GM23248 (cell line): ENCODE measurements at regions not wholly inside any gene's neighbourhood (a gene's known extent, or its start where the extent isn't known, plus 50 kb on each side); places are given as distances from the start of the nearest gene placed in this dataset.

Source experiments
- EZH2 ChIP-seq: fragments of 200-600 bp; sonication (generic); IDR thresholded peaks from 2 replicates; pipeline ENCODE4 v1.6.1; 2018; ENCODE audit warnings: antibody characterized with exemption, mild to moderate bottlenecking; ENCODE audit not compliant: insufficient read depth, poor library complexity, severe bottlenecking
- EZH2phosphoT487 ChIP-seq: fragments of 200-600 bp; sonication (generic); IDR thresholded peaks from 2 replicates; pipeline ENCODE4 v1.6.1; 2018; ENCODE audit warnings: antibody characterized with exemption, moderate library complexity, mild to moderate bottlenecking, low read depth; ENCODE audit not compliant: insufficient read depth

DNA sequence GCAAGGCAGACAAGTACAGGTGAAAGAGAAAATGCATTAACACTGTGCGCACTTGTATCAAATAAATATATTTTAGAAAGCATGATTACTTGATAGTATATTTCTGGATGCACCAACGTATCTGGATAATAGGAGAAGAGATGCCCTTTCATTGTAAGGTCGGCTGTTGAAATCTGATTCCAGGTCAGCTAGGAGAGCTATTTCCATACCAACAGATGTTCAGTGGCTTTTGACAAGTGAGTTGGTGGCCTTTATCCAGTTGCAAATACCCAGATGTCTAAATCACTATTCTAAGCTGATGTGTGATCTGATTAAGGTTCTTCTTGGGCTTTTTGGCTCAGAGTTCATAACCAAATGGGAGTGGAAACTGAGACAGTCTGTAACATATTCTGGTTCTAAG, 128.2 kb upstream of the TBCA start:
- TF ChIP-seq EZH2 (no peak), EZH2phosphoT487 (no peak)
